GM23338 (cell line): ENCODE measurements at regions not wholly inside any gene's neighbourhood (a gene's known extent, or its start where the extent isn't known, plus 50 kb on each side); places are given as distances from the start of the nearest gene placed in this dataset.

Experiments used
- CTCF ChIP-seq, 2 experiments: fragments of 200-600 bp in 1 of 2; sonication (generic) in 1 of 2; conservative IDR thresholded peaks; 2 replicates each; pipeline versions ENCODE4 v1.5.1 to v1.6.1; 2016 to 2017; ENCODE audit warnings: antibody characterized with exemption in 2 of 2, low read depth in 2 of 2, mild to moderate bottlenecking in 2 of 2, moderate library complexity in 1 of 2
- EZH2 ChIP-seq: fragments of 200-600 bp; sonication (generic); IDR thresholded peaks from one replicate; pipeline ENCODE4 v1.8.0; 2017; ENCODE audit warnings: antibody characterized with exemption, mild to moderate bottlenecking, low read depth; ENCODE audit not compliant: unreplicated experiment
- NANOG ChIP-seq: IDR thresholded peaks from 2 replicates; pipeline ENCODE4 v1.6.1; 2016; ENCODE audit warnings: antibody characterized with exemption, borderline replicate concordance
- POLR2AphosphoS5 ChIP-seq: IDR thresholded peaks from 2 replicates; pipeline ENCODE4 v1.6.1; 2016; ENCODE audit warnings: antibody characterized with exemption, low read depth
- REST ChIP-seq: IDR thresholded peaks from one replicate; pipeline ENCODE4 v1.6.1; 2018; ENCODE audit warnings: antibody characterized with exemption; ENCODE audit not compliant: unreplicated experiment

- TF ChIP-seq CTCF (conservative IDR thresholded peaks at IDR 0.05; ENCODE audit: low read depth in 2 of 2) (no peak), REST (no peak), NANOG (no peak), POLR2AphosphoS5 (no peak), EZH2 (no peak)
Measured at GRCh38 chr10:123945325-123945920, 53.8 kb upstream of the CPXM2 start.
